ENCODE measurements at regions not wholly inside any gene's neighbourhood (a gene's known extent, or its start where the extent isn't known, plus 50 kb on each side); places are given as distances from the start of the nearest gene placed in this dataset.

- Histone ChIP-seq H3K27ac (ENCODE audit: insufficient read depth, low read depth, low read length) (no peak overlapping the region), H3K27me3 (ENCODE audit: control insufficient read depth in 2 of 2, insufficient read depth in 2 of 2, low read length in 2 of 2) (no peaks in the 10 kb centered on the region), H3K9me1 (replicated peaks; ENCODE audit: control insufficient read depth, extremely low read depth, insufficient read depth, low read length) (no peaks in the 10 kb centered on the region), H3K79me2 (ENCODE audit: control insufficient read depth, insufficient read depth, low read length) (no peaks in the 10 kb centered on the region), H2AFZ (ENCODE audit: low read depth, low read length) (no peak overlapping the region), H3K9ac (replicated peaks; ENCODE audit: extremely low read depth, insufficient read depth, low read length) (no peak overlapping the region), H3K4me2 (ENCODE audit: insufficient read depth, low read length) (no peak overlapping the region), H3K9me3 (replicated peaks; ENCODE audit: control insufficient read depth, insufficient read depth, low read length) (no peaks in the 10 kb centered on the region), H3K4me1 (ENCODE audit: control insufficient read depth, extremely low read depth, insufficient read depth, low read length) (no peaks in the 10 kb centered on the region), H3K36me3 (ENCODE audit: control insufficient read depth in 2 of 2, extremely low read depth in 1 of 2, insufficient read depth in 2 of 2, low read length in 2 of 2) (no peaks in the 10 kb centered on the region), H4K20me1 (replicated peaks; ENCODE audit: control insufficient read depth, extremely low read depth, insufficient read depth, low read length) (no peaks in the 10 kb centered on the region), H3K4me3 (replicated peaks in 1 of 3; ENCODE audit: insufficient read depth in 1 of 3, low read depth in 1 of 3, low read length in 3 of 3) (no peak overlapping the region)
- intact Hi-C loops (cut with micrococcal nuclease) = no loop called here
- dilution Hi-C loops (cut with MboI; ENCODE audit: extremely low pct_ligation_motif_present, low sequenced_read_pairs) = no loop called here
- ChIA-PET POLR2A (no interaction called here), CTCF (no interaction called here)
- DNase-seq (ENCODE audit: low read depth, low spot score) = no peak
- no TSS peak for BruUV-seq (replicated peaks)
- FAIRE-seq = no peak
- no peak for TF ChIP-seq MYC (IDR thresholded peaks at IDR 0.05; ENCODE audit: low read depth, low read length)
- TF ChIP-seq EZH2 (IDR thresholded peaks at IDR 0.05; ENCODE audit: borderline replicate concordance, low read depth, low read length, severe bottlenecking) = no peak
- TF ChIP-seq CTCF (IDR thresholded peaks at IDR 0.05; ENCODE audit: extremely low read depth in 1 of 2, insufficient read depth in 1 of 2, low read depth in 1 of 2, low read length in 2 of 2) = no peak
- TF ChIP-seq POLR2A (IDR thresholded peaks at IDR 0.05; ENCODE audit: low read depth, low read length) = no peak
- TF ChIP-seq GATA2 (IDR thresholded peaks at IDR 0.05; ENCODE audit: insufficient read depth, insufficient read length, low read depth, low read length) = no peak
- no peak for TF ChIP-seq JUN (IDR thresholded peaks at IDR 0.05; ENCODE audit: borderline replicate concordance, insufficient read depth, insufficient read length, low read depth)
- TF ChIP-seq POLR2AphosphoS5 (IDR thresholded peaks at IDR 0.05; ENCODE audit: insufficient read depth, low read depth, low read length) = no peak
- no peak for TF ChIP-seq MAX (IDR thresholded peaks at IDR 0.05; ENCODE audit: insufficient read depth, insufficient read length)
- no peak for TF ChIP-seq FOS (IDR thresholded peaks at IDR 0.05; ENCODE audit: borderline replicate concordance, insufficient read depth, low read length)
These were observed 169.9 kb upstream of the CST7 start for GRCh38 chr20:24779131-24779530.

Data from endothelial cell of umbilical vein (primary cell).